GM10248 (cell line): ENCODE measurements at regions not wholly inside any gene's neighbourhood (a gene's known extent, or its start where the extent isn't known, plus 50 kb on each side); places are given as distances from the start of the nearest gene placed in this dataset.

Experiments used
- CTCF ChIA-PET: fragments of 300-600 bp; sonication (Branson Sonifier 250); formaldehyde crosslinking; extraction: SDS; loops from one replicate; lab custom pipeline; 2021; ENCODE audit warnings: antibody characterized with exemption; lab: Yijun Ruan, JAX
- POLR2A ChIA-PET: fragments of 350-650 bp; sonication (Branson Sonifier 250); formaldehyde crosslinking; extraction: SDS; loops from one replicate; lab custom pipeline; 2020; ENCODE audit warnings: antibody characterized with exemption; lab: Yijun Ruan, JAX
- DNase-seq: peaks from one replicate; pipeline ENCODE4 v3.0.0; 2012; ENCODE audit errors: extremely low spot score
- CTCF ChIP-seq: IDR thresholded peaks from 2 replicates; pipeline ENCODE4 v1.5.1; 2012; ENCODE audit warnings: mild to moderate bottlenecking, low read depth; ENCODE audit errors: extremely low read depth, missing control alignments, control extremely low read depth

GRCh38 chr7:137146012-137146455, 197.5 kb downstream of the PTN start:
- ChIA-PET POLR2A (no interaction called here), CTCF (no interaction called here)
- no peak for DNase-seq
- no peak for TF ChIP-seq CTCF

GRCh38 chr7:137142376-137142775, 201.2 kb downstream of the PTN start:
- TF ChIP-seq CTCF, result no peak
- no peak for DNase-seq
- POLR2A ChIA-PET, result no interaction called here
- CTCF ChIA-PET, result no interaction called here

- TF ChIP-seq CTCF, result no peak
- ChIA-PET POLR2A (no interaction called here), CTCF (no interaction called here)
- DNase-seq, result no peak
Observed at GRCh38 chr7:137135654-137136350, 207.7 kb downstream of the PTN start.

- CTCF ChIA-PET, result no interaction called here
- TF ChIP-seq CTCF, result no peak
- no peak for DNase-seq
- POLR2A ChIA-PET, result no interaction called here
Observed at GRCh38 chr7:137130751-137131158, 212.8 kb downstream of the PTN start.

GRCh38 chr7:137129025-137129424, 214.5 kb downstream of the PTN start:
- ChIA-PET POLR2A (no interaction called here), CTCF (no interaction called here)
- DNase-seq, result no peak
- TF ChIP-seq CTCF, result no peak

GRCh38 chr7:137127806-137128205, 215.7 kb downstream of the PTN start:
- no peak for TF ChIP-seq CTCF
- POLR2A ChIA-PET, result no interaction called here
- DNase-seq, result no peak
- CTCF ChIA-PET, result interaction anchor here (1.4 kb wide), 1 partner anchor 71 kb away, joined by 3 read pairs; no protein-coding TSS in a partner anchor
